ENCODE measurements at regions not wholly inside any gene's neighbourhood (a gene's known extent, or its start where the extent isn't known, plus 50 kb on each side); places are given as distances from the start of the nearest gene placed in this dataset.

DNA sequence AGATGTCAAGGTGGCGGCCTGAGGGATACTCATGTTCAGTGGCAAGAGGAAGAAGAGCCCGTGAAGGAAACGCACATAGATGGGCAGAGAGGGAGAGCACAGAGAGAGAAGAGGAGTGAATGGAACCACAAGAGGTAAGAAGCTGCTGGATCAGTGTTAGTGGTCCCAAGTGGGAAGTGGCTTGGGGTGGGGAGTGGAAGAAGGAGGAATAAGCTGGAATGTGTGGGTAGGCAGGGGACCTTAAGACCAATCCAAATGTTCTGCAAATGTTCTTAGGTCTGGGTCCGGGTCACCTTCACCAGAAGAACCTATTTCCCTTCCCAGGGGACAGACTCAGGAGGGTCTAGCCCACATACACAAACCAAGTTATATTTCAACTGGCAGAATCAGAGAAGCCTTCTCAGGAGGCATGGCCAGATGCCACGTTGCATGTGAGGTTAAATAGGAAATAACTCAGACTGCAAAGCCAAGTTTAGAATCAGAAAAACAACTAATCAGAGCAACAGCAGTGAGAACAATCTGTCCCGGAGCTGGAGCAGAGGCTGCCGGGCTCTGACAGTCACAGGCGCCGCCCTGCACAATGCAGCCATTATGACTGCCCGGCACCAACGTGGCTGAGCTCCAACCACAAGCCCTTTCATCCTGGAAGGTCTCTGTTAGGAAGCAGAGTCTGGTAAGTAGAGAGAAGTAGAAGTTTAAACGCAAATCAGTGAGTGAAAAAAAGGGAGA is 78.6 kb upstream of the ARMC3 start:
- TF ChIP-seq, protein P1, sequence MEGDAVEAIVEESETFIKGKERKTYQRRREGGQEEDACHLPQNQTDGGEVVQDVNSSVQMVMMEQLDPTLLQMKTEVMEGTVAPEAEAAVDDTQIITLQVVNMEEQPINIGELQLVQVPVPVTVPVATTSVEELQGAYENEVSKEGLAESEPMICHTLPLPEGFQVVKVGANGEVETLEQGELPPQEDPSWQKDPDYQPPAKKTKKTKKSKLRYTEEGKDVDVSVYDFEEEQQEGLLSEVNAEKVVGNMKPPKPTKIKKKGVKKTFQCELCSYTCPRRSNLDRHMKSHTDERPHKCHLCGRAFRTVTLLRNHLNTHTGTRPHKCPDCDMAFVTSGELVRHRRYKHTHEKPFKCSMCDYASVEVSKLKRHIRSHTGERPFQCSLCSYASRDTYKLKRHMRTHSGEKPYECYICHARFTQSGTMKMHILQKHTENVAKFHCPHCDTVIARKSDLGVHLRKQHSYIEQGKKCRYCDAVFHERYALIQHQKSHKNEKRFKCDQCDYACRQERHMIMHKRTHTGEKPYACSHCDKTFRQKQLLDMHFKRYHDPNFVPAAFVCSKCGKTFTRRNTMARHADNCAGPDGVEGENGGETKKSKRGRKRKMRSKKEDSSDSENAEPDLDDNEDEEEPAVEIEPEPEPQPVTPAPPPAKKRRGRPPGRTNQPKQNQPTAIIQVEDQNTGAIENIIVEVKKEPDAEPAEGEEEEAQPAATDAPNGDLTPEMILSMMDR (IDR thresholded peaks at IDR 0.05; ENCODE audit: poor library complexity, severe bottlenecking), result no peak
- TF ChIP-seq POLR2AphosphoS5 (IDR thresholded peaks at IDR 0.05) (no peak), EZH2 (IDR thresholded peaks at IDR 0.05; ENCODE audit: borderline replicate concordance, insufficient read depth, low read length, poor library complexity, severe bottlenecking) (no peak), EP300 (conservative IDR thresholded peaks at IDR 0.05; ENCODE audit: poor library complexity, severe bottlenecking) (no peak), SMC3 (conservative IDR thresholded peaks at IDR 0.05; ENCODE audit: poor library complexity) (no peak), RAD21 (conservative IDR thresholded peaks at IDR 0.05) (no peak)
- TF ChIP-seq, protein P2, sequence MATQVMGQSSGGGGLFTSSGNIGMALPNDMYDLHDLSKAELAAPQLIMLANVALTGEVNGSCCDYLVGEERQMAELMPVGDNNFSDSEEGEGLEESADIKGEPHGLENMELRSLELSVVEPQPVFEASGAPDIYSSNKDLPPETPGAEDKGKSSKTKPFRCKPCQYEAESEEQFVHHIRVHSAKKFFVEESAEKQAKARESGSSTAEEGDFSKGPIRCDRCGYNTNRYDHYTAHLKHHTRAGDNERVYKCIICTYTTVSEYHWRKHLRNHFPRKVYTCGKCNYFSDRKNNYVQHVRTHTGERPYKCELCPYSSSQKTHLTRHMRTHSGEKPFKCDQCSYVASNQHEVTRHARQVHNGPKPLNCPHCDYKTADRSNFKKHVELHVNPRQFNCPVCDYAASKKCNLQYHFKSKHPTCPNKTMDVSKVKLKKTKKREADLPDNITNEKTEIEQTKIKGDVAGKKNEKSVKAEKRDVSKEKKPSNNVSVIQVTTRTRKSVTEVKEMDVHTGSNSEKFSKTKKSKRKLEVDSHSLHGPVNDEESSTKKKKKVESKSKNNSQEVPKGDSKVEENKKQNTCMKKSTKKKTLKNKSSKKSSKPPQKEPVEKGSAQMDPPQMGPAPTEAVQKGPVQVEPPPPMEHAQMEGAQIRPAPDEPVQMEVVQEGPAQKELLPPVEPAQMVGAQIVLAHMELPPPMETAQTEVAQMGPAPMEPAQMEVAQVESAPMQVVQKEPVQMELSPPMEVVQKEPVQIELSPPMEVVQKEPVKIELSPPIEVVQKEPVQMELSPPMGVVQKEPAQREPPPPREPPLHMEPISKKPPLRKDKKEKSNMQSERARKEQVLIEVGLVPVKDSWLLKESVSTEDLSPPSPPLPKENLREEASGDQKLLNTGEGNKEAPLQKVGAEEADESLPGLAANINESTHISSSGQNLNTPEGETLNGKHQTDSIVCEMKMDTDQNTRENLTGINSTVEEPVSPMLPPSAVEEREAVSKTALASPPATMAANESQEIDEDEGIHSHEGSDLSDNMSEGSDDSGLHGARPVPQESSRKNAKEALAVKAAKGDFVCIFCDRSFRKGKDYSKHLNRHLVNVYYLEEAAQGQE (IDR thresholded peaks at IDR 0.05; ENCODE audit: borderline replicate concordance), result no peak
